CD4-positive, alpha-beta T cell treated with Interleukin-2 at 100 ng/mL for 4 hours (primary cell): ENCODE measurements at regions not wholly inside any gene's neighbourhood (a gene's known extent, or its start where the extent isn't known, plus 50 kb on each side); places are given as distances from the start of the nearest gene placed in this dataset.
"Not testable (repeated sequence)": the region's sequence is repeated elsewhere in the genome, so short reads cannot be mapped to it uniquely, and the experiment has no call there.

Experiments used
- DNase-seq: peaks from one replicate; pipeline ENCODE4 v3.0.0-alpha.2; 2020; ENCODE audit warnings: low spot score

- no peak for DNase-seq
These were observed 275.1 kb upstream of the NRP1 start for GRCh38 chr10:33609546-33609945.

GRCh38 chr10:33602278-33602677, 267.8 kb upstream of the NRP1 start:
- DNase-seq = no peak

DNA sequence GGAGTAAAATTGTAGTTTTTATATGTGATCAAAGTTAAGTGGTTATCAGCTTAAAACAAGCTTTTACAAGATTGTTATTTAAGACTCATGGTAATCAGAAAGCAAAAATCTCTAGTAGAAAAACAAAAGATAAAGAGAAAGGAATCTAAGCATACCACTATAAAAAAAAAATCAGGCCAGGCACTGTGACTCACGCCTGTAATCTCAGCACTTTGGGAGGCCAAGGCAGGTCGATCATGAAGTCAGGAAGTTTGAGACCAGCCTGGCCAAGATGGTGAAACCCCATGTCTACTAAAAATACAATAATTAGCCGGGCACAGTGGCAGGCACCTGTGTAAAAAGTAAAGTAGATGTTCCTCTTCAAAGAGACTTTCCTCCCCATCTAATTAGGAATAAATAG, 265.9 kb upstream of the NRP1 start:
- DNase-seq = no peak

DNA sequence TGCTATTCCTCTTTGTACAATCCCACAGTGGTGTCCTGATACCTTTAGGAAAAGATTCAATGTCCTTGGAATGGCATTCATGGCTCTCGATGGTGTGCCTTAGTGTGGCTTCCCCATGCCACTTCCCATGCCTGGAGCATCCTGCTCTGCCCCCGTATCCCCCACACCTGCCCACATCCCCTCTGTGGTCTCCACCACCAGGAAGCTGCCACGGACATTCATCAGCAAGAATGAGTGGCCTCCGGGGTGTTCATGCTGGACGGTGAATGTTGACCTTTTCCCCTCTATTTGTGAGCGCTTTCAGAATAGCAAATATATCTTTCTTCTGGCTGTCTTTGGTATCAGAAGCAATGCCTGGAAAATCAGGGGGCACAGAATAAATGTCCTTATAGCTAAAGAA, 262.0 kb upstream of the NRP1 start:
- no peak for DNase-seq

GRCh38 chr10:33594475-33594874, 260.0 kb upstream of the NRP1 start:
- no peak for DNase-seq

DNA sequence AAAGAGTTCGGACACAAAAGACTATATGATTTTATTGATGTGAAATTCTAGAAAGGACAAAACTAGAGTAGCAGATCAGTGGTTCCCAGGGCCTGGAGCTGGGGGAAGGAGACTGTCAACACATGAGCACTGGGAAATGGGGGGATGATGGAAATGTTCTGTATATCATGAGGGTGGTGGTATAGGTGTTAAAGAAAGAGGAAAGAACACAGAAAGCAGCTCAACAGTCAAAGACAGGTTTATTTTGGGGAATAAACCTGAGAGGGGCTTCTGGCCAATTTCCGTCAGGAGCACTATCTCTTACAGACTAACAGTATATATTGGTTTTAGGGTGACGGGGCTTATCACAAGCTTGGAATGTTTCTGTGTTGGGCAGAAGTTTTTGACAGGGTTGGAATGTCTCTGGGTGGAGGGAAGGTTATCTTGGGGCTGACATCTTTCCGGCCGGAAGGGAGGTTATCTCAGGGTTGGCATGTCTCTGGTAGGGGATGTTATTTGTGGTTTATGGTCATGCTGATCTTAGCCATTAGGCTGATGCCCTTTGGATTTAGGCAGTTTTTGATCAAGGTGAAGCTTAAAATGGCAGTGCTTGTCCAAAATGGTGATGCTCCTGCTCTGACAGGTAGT, 254.6 kb upstream of the NRP1 start:
- no peak for DNase-seq

DNA sequence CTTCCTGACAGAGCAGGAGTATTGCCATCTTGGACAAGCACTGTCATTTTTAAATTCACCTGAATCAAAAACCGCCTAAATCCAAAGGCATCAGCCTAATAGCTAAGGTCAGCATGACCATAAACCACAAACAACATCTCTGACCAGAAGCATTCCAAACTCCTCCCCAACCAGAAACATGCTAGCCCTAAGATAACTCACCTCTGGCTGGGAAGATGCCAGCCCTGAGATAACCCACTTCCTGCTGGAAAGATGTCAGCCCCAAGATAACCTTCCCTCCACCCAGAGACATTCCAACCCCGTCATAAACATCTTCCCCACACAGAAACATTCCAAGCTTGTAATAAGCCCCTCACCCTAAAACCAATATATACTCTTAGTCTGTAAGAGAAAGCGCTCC, 250.1 kb upstream of the NRP1 start:
- not testable (repeated sequence) for DNase-seq

GRCh38 chr10:33579996-33580395, 245.5 kb upstream of the NRP1 start:
- no peak for DNase-seq

DNA sequence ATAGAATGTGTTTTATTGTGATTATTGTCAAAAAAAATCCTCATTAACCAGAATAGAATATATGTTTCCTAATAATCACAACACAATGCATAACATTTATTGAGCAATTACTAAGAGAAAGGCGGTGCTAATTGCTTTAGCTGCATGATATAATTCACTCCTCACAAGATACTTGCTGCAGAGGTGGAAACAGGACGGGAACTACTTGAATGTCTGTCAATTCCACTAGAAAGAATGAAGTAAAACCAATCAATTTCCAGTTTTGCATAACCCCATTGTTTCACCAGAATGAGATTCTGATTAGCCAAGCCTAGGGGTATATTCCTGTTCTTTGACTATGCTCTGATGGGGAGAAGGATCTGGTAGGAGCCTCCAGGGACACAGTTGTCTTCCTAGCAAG, 239.1 kb upstream of the NRP1 start:
- DNase-seq = no peak

DNA sequence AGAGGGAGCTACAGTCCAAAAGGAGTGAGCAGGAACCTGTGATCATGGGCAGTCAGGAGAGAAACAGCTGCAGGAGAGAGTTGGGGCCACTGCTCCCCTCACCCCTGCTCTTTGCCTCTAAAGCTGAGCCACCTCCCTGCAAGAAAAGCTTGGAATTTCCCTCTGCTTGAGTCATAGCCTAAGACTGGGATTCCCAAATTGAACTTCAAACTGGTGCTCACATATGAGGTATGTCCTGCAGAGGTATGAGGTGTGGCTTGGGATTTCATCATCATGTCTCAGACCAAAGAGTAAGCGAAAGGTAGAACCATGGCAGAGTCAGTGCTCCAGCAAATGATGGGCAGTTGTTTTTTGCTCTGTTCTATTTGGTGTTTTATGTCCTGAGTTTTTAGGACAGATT, 237.1 kb upstream of the NRP1 start:
- DNase-seq = no peak

- DNase-seq = no peak
These were observed 236.0 kb upstream of the NRP1 start for GRCh38 chr10:33570495-33570894.

GRCh38 chr10:33569702-33570101, 235.2 kb upstream of the NRP1 start:
- no peak for DNase-seq

DNA sequence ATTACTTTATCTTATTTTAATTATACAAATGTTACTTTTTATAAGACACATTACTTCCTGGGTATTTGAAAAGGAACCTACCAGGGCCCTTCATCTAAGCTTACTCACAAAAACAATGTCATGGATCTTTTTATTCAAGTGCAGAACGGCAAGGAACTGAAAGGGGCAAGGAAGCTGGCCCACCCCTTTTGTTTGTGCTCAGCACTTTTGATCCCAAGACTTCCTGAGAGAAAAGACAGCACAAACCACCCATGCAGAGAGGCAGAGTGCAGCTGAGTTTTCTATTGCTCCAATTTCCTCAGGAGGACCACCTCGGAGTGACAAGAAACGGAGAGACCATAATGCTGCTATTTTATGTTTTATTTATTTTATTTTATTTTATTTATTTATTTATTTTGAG, 232.0 kb upstream of the NRP1 start:
- DNase-seq = no peak

- DNase-seq = no peak
These were observed 231.5 kb upstream of the NRP1 start for GRCh38 chr10:33566001-33566400.

DNA sequence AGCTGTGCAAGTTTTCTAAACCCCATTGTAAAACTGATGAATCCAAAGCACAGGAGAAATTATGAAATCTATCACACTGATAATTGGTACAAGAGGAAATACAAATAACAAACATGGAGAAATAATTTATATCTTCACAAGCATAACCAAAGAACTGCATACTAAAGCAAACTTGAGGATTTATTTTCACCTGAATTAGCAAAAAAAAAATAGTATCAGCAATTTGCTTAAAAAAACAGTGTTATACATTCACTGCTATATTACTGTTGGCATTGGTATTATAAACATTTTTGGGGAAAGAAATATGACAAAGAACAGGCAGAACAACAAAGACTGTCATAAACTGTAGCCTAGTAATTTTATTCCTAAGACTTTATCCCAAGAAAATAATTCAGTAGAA, 230.8 kb upstream of the NRP1 start:
- no peak for DNase-seq

DNA sequence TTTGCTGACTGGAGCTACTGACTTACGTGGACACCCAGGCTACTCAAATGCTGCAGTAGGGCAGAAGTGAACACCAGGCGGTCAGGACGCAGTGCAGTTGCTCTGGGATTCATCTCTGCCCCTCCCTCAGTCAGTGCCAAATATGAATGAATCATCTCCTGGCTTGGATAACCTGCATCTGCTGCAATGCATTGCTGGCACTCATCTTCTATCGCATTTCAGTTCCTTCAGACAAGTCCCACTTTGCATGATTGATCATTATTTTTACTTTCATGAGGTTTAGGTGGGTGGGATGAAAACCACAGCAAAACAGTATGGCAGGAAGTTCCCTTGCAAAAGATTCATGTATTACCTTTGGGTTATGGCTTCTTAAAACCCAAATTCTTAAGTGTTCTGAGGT, 224.6 kb upstream of the NRP1 start:
- no peak for DNase-seq

DNA sequence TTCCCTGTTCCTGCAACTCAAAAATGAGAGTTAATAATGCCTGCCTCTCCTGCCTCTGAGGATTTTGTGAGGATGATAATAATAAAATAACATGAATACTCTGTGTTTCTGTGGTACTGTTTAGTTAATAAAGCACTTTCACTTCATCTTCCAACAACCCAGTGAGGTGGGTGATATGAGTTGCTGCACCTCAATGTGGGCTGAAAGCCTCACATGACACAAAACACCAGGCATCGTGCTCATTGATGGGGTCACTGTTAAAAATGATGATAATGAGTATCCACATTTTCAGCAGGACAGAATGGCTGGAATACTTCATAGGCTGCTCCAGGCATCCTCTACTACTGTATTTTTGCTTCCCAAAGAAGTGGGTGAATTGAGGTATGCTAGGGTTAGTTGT, 222.8 kb upstream of the NRP1 start:
- DNase-seq = no peak

GRCh38 chr10:33556620-33557019, 222.2 kb upstream of the NRP1 start:
- DNase-seq = no peak

DNA sequence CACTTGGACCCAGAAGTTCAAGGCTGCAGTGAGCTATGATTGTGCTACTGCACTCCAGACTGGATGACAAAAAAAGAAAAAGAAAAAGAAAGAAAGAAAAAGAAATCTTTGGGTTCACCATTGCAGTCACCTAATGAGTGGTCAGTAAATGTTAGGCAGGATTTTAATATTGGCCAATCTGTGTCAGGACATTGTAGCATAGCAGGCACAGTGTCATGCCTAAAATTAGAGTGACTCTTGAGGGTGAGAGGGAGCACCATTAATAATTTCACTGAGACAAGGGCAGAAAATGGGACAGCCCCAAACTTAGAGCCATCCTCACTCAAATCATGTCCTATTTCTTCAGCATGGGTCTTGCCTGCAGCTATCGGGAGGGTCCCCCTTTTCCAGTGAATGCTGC, 221.6 kb upstream of the NRP1 start:
- DNase-seq = no peak

- no peak for DNase-seq
These were observed 219.5 kb upstream of the NRP1 start for GRCh38 chr10:33553748-33554571.

DNA sequence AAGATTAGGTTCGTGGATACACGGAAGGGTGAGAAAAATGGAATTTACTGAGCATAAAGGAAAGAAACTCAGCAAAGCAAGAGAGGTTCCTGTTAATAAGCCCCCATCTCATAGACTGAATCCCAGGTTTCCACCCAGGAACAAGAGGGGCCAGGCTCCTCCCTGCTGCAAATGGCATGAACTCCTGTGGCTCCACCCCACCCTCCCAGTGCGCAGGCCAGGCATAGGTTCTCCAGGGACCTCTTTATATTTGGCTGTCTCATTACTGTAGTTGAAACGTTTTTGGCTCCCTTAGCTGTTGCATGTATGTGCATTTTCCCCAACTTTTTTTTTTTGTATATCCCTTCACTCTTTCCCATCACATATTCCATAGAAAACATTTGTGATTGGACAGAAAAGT, 217.8 kb upstream of the NRP1 start:
- DNase-seq = no peak

- DNase-seq = no peak
These were observed 216.3 kb upstream of the NRP1 start for GRCh38 chr10:33550811-33551210.

DNA sequence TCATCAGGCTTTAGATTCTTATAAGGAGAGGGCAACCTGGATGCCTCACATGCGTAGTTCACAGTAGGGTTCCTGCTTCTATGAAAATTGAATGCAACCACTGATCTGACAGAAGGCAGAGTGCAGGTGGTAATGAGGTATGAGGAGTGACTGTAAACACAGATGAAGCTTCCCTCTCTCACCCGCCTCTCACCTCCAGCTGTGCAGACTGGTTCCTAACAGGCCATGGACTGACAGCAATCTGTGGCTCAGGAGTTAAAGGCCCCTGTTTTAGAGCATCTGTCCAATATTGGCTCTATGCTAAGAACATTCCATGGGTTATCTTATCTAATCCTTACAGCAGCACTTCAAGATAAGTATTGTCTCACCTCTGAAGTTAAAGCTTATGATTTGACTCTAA, 213.5 kb upstream of the NRP1 start:
- DNase-seq = no peak

- no peak for DNase-seq
These were observed 211.6 kb upstream of the NRP1 start for GRCh38 chr10:33546031-33546430.
